IMR-90 (cell line): ENCODE measurements at regions not wholly inside any gene's neighbourhood (a gene's known extent, or its start where the extent isn't known, plus 50 kb on each side); places are given as distances from the start of the nearest gene placed in this dataset.

Experiments used
- ATAC-seq: fragments of 200-7000 bp; cut with Tn5 transposase; 2 replicates; pipeline ENCODE4 v1.9.1; 2020; ENCODE audit warnings: low read depth, mild to moderate bottlenecking, moderate library complexity
- BruUV-seq: library from RNA; stranded (reverse); fragments of 400-500 nt; replicated peaks from 2 replicates; lab custom pipeline; 2021; lab: Mats Ljungman, UMichigan
- CTCF ChIA-PET: fragments of 300-600 bp; formaldehyde crosslinking; extraction: SDS; loops from one replicate; lab custom pipeline; 2021; ENCODE audit warnings: antibody characterized with exemption; lab: Yijun Ruan, JAX
- POLR2A ChIA-PET: fragments of 300-600 bp; sonication (Branson Sonifier 250); formaldehyde crosslinking; loops from one replicate; lab custom pipeline; 2022; ENCODE audit warnings: antibody characterized with exemption; ENCODE audit not compliant: unreplicated experiment; lab: Charles Lee
- DNase-seq: peaks from one replicate; pipeline ENCODE4 v3.0.0; 2013
- H2AFZ ChIP-seq: replicated peaks from 2 replicates; pipeline ENCODE3; 2013; ENCODE audit warnings: low read length, mild to moderate bottlenecking; ENCODE audit not compliant: poor library complexity
- H2AK5ac ChIP-seq: 2 replicates; pipeline ENCODE4 v1.6.1; 2013; ENCODE audit warnings: low read depth, low read length, inconsistent platforms
- H2AK9ac ChIP-seq: replicated peaks from 2 replicates; pipeline ENCODE3; 2013; ENCODE audit warnings: mild to moderate bottlenecking, low read depth, low read length, moderate library complexity; ENCODE audit not compliant: poor library complexity
- H2BK120ac ChIP-seq: 2 replicates; pipeline ENCODE4 v1.6.1; 2013; ENCODE audit warnings: low read depth, low read length, inconsistent platforms
- H2BK15ac ChIP-seq: 3 replicates; pipeline ENCODE4 v1.6.1; 2013; ENCODE audit warnings: low read depth, low read length, inconsistent platforms
- H2BK20ac ChIP-seq: 2 replicates; pipeline ENCODE4 v1.6.1; 2013; ENCODE audit warnings: low read depth, mild to moderate bottlenecking, inconsistent platforms, low read length, moderate library complexity
- H2BK5ac ChIP-seq: 2 replicates; pipeline ENCODE4 v1.6.1; 2013; ENCODE audit warnings: mild to moderate bottlenecking, low read depth, low read length, inconsistent platforms; ENCODE audit not compliant: poor library complexity, severe bottlenecking
- H3K14ac ChIP-seq: replicated peaks from 2 replicates; pipeline ENCODE4 v1.6.1; 2013; ENCODE audit warnings: low read depth, low read length, inconsistent platforms
- H3K18ac ChIP-seq: 2 replicates; pipeline ENCODE4 v1.6.1; 2013; ENCODE audit warnings: low read depth, low read length, control low read depth
- H3K23ac ChIP-seq: 2 replicates; pipeline ENCODE4 v1.6.1; 2013; ENCODE audit warnings: low read depth, low read length, inconsistent platforms
- H3K27ac ChIP-seq: 2 replicates; pipeline ENCODE4 v1.5.1; 2013; ENCODE audit warnings: mild to moderate bottlenecking, control low read depth, low read length; ENCODE audit not compliant: insufficient read depth
- H3K27me3 ChIP-seq: 2 replicates; pipeline ENCODE4 v1.6.1; 2013; ENCODE audit warnings: low read length; ENCODE audit not compliant: control insufficient read depth, insufficient read depth
- H3K36me3 ChIP-seq: 2 replicates; pipeline ENCODE4 v1.6.1; 2013; ENCODE audit warnings: low read length, mixed read lengths; ENCODE audit not compliant: control insufficient read depth, insufficient read depth
- H3K4ac ChIP-seq: 2 replicates; pipeline ENCODE4 v1.6.1; 2013; ENCODE audit warnings: low read depth, low read length, inconsistent platforms
- H3K4me1 ChIP-seq: 2 replicates; pipeline ENCODE4 v1.6.1; 2013; ENCODE audit warnings: low read length, mixed read lengths; ENCODE audit not compliant: control insufficient read depth, insufficient read depth
- H3K4me2 ChIP-seq: 2 replicates; pipeline ENCODE4 v1.6.1; 2013; ENCODE audit warnings: low read depth, mild to moderate bottlenecking, control low read depth, low read length, moderate library complexity
- H3K4me3 ChIP-seq: 2 replicates; pipeline ENCODE4 v1.5.1; 2013; ENCODE audit warnings: low read depth, mild to moderate bottlenecking, control low read depth, low read length, moderate library complexity; ENCODE audit not compliant: insufficient read depth
- H3K56ac ChIP-seq: 2 replicates; pipeline ENCODE4 v1.6.1; 2013; ENCODE audit warnings: low read length, inconsistent platforms; ENCODE audit not compliant: insufficient read depth; ENCODE audit errors: extremely low read depth
- H3K79me1 ChIP-seq, 2 experiments: 2 replicates each; pipeline ENCODE4 v1.6.1; 2013; ENCODE audit warnings: low read length in 2 of 2, inconsistent platforms in 1 of 2, low read depth in 1 of 2
- H3K9ac ChIP-seq: 2 replicates; pipeline ENCODE4 v1.6.1; 2013; ENCODE audit warnings: low read depth, low read length, control low read depth
- H3K9me1 ChIP-seq: 2 replicates; pipeline ENCODE4 v1.6.1; 2013; ENCODE audit warnings: low read length, inconsistent platforms; ENCODE audit not compliant: insufficient read depth
- H3K9me3 ChIP-seq: 2 replicates; pipeline ENCODE4 v1.6.1; 2013; ENCODE audit warnings: low read length; ENCODE audit not compliant: control insufficient read depth, insufficient read depth
- H4K20me1 ChIP-seq: 2 replicates; pipeline ENCODE4 v1.6.1; 2013; ENCODE audit warnings: low read length, inconsistent platforms; ENCODE audit not compliant: insufficient read depth
- H4K5ac ChIP-seq: 2 replicates; pipeline ENCODE4 v1.6.1; 2013; ENCODE audit warnings: mild to moderate bottlenecking, low read depth, low read length, control low read depth
- H4K8ac ChIP-seq, 2 experiments: 2 replicates each; pipeline ENCODE4 v1.6.1; 2013; ENCODE audit warnings: low read depth in 2 of 2, low read length in 2 of 2, control low read depth in 1 of 2, inconsistent platforms in 1 of 2
- H4K91ac ChIP-seq: 2 replicates; pipeline ENCODE4 v1.6.1; 2013; ENCODE audit warnings: low read depth, low read length, inconsistent platforms; ENCODE audit not compliant: insufficient read depth
- MAFK ChIP-seq: IDR thresholded peaks from 2 replicates; pipeline ENCODE4 v1.6.1; 2012; ENCODE audit warnings: low read depth, low read length, improper control_type of control experiment
- MAZ ChIP-seq: IDR thresholded peaks from 2 replicates; pipeline ENCODE4 v1.6.1; 2012; ENCODE audit warnings: low read depth, mild to moderate bottlenecking, low read length, improper control_type of control experiment, moderate library complexity, borderline replicate concordance
- USF2 ChIP-seq: fragments of 150-350 bp; IDR thresholded peaks from 2 replicates; pipeline ENCODE4 v1.6.1; 2017; ENCODE audit warnings: mild to moderate bottlenecking, antibody characterized with exemption, low read length, low read depth
- WGBS, 2 experiments: methylation state at CpG; one replicate each; pipeline versions ENCODE4 v1.1.5 to v1.1.7; 2013; ENCODE audit warnings: missing lambda C conversion rate in 2 of 2; ENCODE audit not compliant: insufficient read length in 1 of 2; ENCODE audit errors: extremely low coverage in 2 of 2; 5-methylcytosine and 5-hydroxymethylcytosine counted together
- dilution Hi-C: fragments of 300-500 bp; cut with HindIII; formaldehyde crosslinking; loops from one replicate; pipeline ENCODE4 v1.14.3; 2018; ENCODE audit warnings: low sequenced_read_pairs; ENCODE audit not compliant: unreplicated experiment
- in situ Hi-C: fragments of 300-500 bp; cut with MboI; formaldehyde crosslinking; loops from 3 replicates; pipeline ENCODE4 v1.14.3; 2019; ENCODE audit warnings: low sequenced_read_pairs, inconsistent platforms, mixed read lengths
- intact Hi-C: fragments of 100-400 bp; cut with micrococcal nuclease; formaldehyde crosslinking; loops from 2 replicates; pipeline ENCODE4 v1.10.0; 2022

GRCh38 chr10:64873088-64873487, 1351.9 kb downstream of the REEP3 start:
- H3K4me2 ChIP-seq = no peak overlapping the region
- H4K5ac ChIP-seq = no peak overlapping the region
- H3K79me1 ChIP-seq = no peaks in the 10 kb centered on the region
- no peak overlapping the region for H3K56ac ChIP-seq
- no peak overlapping the region for H2BK15ac ChIP-seq
- dilution Hi-C loops = no loop called here
- ChIA-PET POLR2A (no interaction called here), CTCF (no interaction called here)
- H3K14ac ChIP-seq = no peak overlapping the region
- no peaks in the 10 kb centered on the region for H3K4me1 ChIP-seq
- no peaks in the 10 kb centered on the region for H3K36me3 ChIP-seq
- no peak for ATAC-seq
- H3K9me1 ChIP-seq = no peaks in the 10 kb centered on the region
- DNase-seq = no peak
- H2BK120ac ChIP-seq = no peak overlapping the region
- no peak overlapping the region for H2AFZ ChIP-seq
- no peaks in the 10 kb centered on the region for H4K20me1 ChIP-seq
- H4K91ac ChIP-seq = no peak overlapping the region
- no peak overlapping the region for H2AK9ac ChIP-seq
- H3K27ac ChIP-seq = no peak overlapping the region
- WGBS, 2 experiments = no CpG with 5 or more reads among the region's 3 CpGs
- no peak overlapping the region for H3K23ac ChIP-seq
- no peak overlapping the region for H3K4ac ChIP-seq
- H3K9ac ChIP-seq = no peak overlapping the region
- H3K4me3 ChIP-seq = no peak overlapping the region
- in situ Hi-C loops = no loop called here
- TF ChIP-seq USF2 = no peak
- TF ChIP-seq MAZ = no peak
- TF ChIP-seq MAFK = no peak
- intact Hi-C loops = no loop called here
- H2BK5ac ChIP-seq = no peak overlapping the region
- no peak overlapping the region for H2AK5ac ChIP-seq
- no peak overlapping the region for H2BK20ac ChIP-seq
- no peaks in the 10 kb centered on the region for H3K9me3 ChIP-seq
- no TSS peak for BruUV-seq
- H3K18ac ChIP-seq = no peak overlapping the region
- no peaks in the 10 kb centered on the region for H3K27me3 ChIP-seq
- no peak overlapping the region for H4K8ac ChIP-seq
